22Rv1 (cell line): ENCODE measurements at regions not wholly inside any gene's neighbourhood (a gene's known extent, or its start where the extent isn't known, plus 50 kb on each side); places are given as distances from the start of the nearest gene placed in this dataset.

Experiments
- CTCF ChIP-seq: fragments of 450-650 bp; IDR thresholded peaks from 2 replicates; pipeline ENCODE4 v1.5.1; 2017; ENCODE audit warnings: mild to moderate bottlenecking
- ZFX ChIP-seq: fragments of 450-650 bp; IDR thresholded peaks from 2 replicates; pipeline ENCODE4 v1.6.1; 2017; ENCODE audit warnings: antibody characterized with exemption, borderline replicate concordance

DNA sequence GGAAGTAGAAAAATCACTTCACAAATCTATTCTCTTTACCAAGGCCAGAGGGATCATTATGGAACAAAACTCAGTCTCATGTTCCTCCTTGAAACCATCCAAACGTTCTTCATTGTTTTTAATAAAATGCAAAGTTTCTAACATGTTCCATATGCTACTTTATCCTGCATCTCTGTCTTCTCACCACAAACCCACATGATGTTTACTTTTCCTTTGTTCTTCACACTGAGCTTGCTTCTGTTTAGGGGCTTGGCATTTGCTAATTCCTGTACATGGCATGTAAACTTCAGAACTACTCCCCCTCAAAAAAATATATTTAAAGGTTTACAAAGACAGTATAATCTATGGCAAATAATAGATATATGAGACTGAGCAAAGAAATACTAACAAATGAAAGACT, 651.4 kb downstream of the OTOL1 start:
- TF ChIP-seq CTCF: no peak
- TF ChIP-seq ZFX: no peak
